Ovary (tissue), 3 donors: ENCODE measurements at regions not wholly inside any gene's neighbourhood (a gene's known extent, or its start where the extent isn't known, plus 50 kb on each side); places are given as distances from the start of the nearest gene placed in this dataset.

Experiments
- CTCF ChIP-seq, 3 donors: fragments of 450-650 bp in 2 of 3; fragments of 200-600 bp in 1 of 3; IDR thresholded peaks; one replicate each; pipeline versions ENCODE4 v1.5.1 to v1.8.0; 2016 to 2022; ENCODE audit warnings: antibody characterized with exemption in 3 of 3, mild to moderate bottlenecking in 1 of 3
- EP300 ChIP-seq: sonication (generic); formaldehyde crosslinking; IDR thresholded peaks from one replicate; pipeline ENCODE4 v1.6.1; 2017; ENCODE audit warnings: antibody characterized with exemption
- donor health status: DM: no; HTN: no; CAD: no.

GRCh38 chr20:41691443-41691842 lies 73.3 kb upstream of the CHD6 start:
- no peak for TF ChIP-seq EP300
- TF ChIP-seq CTCF (IDR thresholded peaks at IDR 0.05) = no peak
